K562 (cell line): ENCODE measurements at regions not wholly inside any gene's neighbourhood (a gene's known extent, or its start where the extent isn't known, plus 50 kb on each side); places are given as distances from the start of the nearest gene placed in this dataset.

ENCODE experiments used
- CBFB ChIP-seq: sonication (generic); formaldehyde crosslinking; IDR thresholded peaks from 2 replicates; pipeline ENCODE4 v1.4.0; 2020; ENCODE audit warnings: mild to moderate bottlenecking, missing genetic modification reagents
- CTCF ChIP-seq, 3 experiments: IDR thresholded peaks in 2 of 3; conservative IDR thresholded peaks in 1 of 3; 2 replicates each; pipeline ENCODE4 v1.5.1; 2011 to 2012; ENCODE audit warnings: low read length in 3 of 3, mild to moderate bottlenecking in 3 of 3, control low read depth in 2 of 3, improper control_type of control experiment in 1 of 3, inconsistent platforms in 1 of 3, low read depth in 1 of 3, mixed read lengths in 1 of 3, moderate library complexity in 1 of 3; ENCODE audit not compliant: insufficient read depth in 2 of 3
- EZH2 ChIP-seq: IDR thresholded peaks from 2 replicates; pipeline ENCODE4 v1.6.1; 2012; ENCODE audit warnings: low read depth, mild to moderate bottlenecking, inconsistent platforms, low read length, borderline replicate concordance
- JUNB ChIP-seq: fragments of 450-650 bp; formaldehyde crosslinking; conservative IDR thresholded peaks from 2 replicates; pipeline ENCODE4 v1.4.0; 2020; ENCODE audit warnings: mild to moderate bottlenecking
- PHB2 ChIP-seq: fragments of 450-650 bp; IDR thresholded peaks from 2 replicates; pipeline ENCODE4 v1.6.1; 2017; ENCODE audit warnings: low read depth
- POLR2AphosphoS5 ChIP-seq: IDR thresholded peaks from 2 replicates; pipeline ENCODE4 v1.6.1; 2011; ENCODE audit warnings: mild to moderate bottlenecking, low read depth, low read length, moderate library complexity; ENCODE audit not compliant: control insufficient read depth, insufficient read depth
- ZNF274 ChIP-seq: IDR thresholded peaks from 2 replicates; pipeline ENCODE4 v1.6.1; 2011; ENCODE audit warnings: low read depth, mild to moderate bottlenecking, low read length, moderate library complexity, borderline replicate concordance
- TF ChIP-seq, protein P1 (sequence below): IDR thresholded peaks from 3 replicates; pipeline ENCODE4 v1.6.1; 2011; ENCODE audit warnings: borderline replicate concordance, mild to moderate bottlenecking; ENCODE audit not compliant: insufficient read length, insufficient read depth

GRCh38 chr2:191598296-191598695 is 79.6 kb upstream of the NABP1 start:
- TF ChIP-seq JUNB (CRISPR knock-in tag) (no peak), ZNF274 (no peak), EZH2 (no peak), PHB2 (no peak), POLR2AphosphoS5 (no peak), CBFB (CRISPR knock-in tag) (no peak), CTCF (IDR thresholded peaks at IDR 0.05 in 2 of 3, conservative IDR thresholded peaks at IDR 0.05 in 1 of 3; ENCODE audit: insufficient read depth in 2 of 3, low read depth in 1 of 3, low read length in 3 of 3) (no peak)
- TF ChIP-seq, protein P1, sequence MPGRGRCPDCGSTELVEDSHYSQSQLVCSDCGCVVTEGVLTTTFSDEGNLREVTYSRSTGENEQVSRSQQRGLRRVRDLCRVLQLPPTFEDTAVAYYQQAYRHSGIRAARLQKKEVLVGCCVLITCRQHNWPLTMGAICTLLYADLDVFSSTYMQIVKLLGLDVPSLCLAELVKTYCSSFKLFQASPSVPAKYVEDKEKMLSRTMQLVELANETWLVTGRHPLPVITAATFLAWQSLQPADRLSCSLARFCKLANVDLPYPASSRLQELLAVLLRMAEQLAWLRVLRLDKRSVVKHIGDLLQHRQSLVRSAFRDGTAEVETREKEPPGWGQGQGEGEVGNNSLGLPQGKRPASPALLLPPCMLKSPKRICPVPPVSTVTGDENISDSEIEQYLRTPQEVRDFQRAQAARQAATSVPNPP = no peak
